HG03354 (cell line): ENCODE measurements at regions not wholly inside any gene's neighbourhood (a gene's known extent, or its start where the extent isn't known, plus 50 kb on each side); places are given as distances from the start of the nearest gene placed in this dataset.

Experiments
- ATAC-seq: cut with Tn5 transposase; IDR thresholded peaks from one replicate; pipeline ENCODE4 v1.9.1; 2021; ENCODE audit warnings: mild to moderate bottlenecking; ENCODE audit not compliant: unreplicated experiment, poor library complexity, severe bottlenecking

DNA sequence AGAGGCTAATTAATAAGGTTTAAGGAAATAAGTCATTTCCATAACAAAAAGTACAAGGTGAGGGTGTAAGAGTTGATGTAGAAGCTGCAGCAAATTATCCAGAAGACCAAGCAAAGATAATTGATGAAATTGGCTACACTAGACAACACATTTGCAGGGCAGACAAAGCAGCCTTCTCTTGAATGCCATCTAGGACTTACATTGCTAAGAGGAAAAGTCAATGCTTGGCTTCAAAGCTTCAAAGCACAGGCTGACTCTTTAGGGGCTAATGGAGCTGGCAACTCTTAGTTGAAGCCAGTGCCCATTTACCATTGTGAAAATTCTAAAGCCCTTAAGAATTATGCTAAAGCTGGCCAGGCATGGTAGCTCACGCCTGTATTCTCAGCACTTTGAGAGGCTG is 728.6 kb upstream of the KLHL29 start:
- ATAC-seq: no peak

DNA sequence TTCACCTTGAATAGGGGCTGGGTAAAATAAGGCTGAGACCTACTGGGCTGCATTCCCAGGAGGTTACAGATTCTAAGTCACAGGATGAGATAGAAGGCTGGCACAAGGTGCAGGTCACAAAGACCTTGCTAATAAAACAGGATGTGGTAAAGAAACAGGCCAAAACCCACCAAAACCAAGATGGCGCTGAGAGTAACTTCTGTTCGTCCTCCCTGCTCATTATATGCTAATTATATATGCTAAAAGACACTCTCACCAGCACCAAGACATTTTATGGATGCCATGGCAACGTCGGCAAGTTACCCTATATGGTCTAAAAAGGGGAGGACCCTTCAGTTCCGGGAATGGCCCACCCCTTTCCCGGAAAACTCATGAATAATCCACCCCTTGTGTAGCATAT is 711.5 kb upstream of the KLHL29 start:
- ATAC-seq: no peak

DNA sequence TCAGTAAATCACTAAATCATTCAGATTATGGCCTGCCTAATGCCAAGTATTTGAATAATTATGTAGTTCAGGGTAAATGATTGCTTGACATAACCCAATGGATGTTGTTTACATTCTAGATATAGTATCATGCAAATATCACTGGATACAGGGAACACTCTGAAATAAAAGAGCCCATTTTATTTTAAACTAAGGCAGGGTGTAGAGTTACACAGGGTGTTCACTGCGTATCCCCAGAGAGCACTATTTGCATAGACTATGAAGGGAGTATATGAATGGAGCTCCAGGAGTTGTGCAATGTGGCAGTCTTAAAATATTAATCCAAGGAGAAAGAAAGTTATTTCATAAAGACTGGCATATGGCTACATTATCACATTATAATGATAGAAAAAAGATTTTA is 701.1 kb upstream of the KLHL29 start:
- ATAC-seq: no peak

DNA sequence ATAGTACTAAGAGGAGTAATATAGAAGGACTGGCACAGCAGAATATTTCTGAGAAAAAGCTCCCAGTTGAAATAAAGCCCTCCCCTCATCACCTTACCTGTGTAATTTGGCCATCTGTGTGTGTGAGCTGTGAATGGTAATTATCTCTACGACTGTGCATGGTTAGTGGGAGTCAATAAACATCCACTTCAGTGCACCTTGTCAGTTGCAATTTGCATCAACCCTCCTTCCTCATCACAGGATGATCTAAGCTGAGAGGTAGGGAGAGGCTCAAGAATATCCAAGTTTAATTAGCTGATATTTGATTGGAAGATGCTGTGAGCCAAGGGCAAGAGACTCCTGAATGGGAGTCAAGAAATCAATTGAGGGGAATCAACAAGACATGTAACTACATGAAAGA is 694.9 kb upstream of the KLHL29 start:
- no peak for ATAC-seq

DNA sequence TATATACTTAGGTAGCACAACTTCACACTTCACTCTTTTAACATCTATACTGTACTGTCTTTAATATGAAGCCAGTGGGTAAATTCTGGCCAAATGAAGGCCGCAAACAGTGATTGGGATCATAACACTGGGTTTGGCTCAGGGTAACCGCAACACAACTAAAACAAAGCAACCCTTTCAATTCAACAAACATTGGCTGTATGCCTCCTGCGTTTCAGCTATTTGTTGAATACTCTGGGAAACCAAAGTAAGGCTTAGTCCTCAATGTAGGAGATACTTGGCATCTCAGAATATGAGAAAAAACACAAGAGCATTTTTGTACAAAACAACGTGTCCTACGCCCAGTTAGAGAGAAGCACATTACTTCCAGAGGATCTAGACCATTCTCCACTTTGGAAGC is 693.3 kb upstream of the KLHL29 start:
- ATAC-seq: no peak

DNA sequence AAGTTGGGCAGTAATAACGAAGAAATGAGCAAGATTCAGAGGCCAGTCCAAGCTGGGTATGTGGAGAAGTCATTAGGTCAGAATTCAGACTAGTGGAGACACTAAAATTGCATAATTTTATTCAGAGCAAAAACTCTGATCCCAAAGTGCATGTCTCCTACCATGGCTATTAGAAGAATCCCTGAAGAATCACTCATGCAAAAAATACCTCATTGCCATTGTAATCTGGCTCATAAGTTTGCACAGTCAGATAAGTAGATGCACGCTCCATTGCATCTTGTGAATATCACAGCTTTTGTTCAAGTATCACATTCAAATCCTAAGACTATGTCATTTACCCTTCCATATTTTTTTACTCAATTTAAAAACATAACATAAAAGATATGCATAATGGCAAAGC is 692.2 kb upstream of the KLHL29 start:
- no peak for ATAC-seq

DNA sequence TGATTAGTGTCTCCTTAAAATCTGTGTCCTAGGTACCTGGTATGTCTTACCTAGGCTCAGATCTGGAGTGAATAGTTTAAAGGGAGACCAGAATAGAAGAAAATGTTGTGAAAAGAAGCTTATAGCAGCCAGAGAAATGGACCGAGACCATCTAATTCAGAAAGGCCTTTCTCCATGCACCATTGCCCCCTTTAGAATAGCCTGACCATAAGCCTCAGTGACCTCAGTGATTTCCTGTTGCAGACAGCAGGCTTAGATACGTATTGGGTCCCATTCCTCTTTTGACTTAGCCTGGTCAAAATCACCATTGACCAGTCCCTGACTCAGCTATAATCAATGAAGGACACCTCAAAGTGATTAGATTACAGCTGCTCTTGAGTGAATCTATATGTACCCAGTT is 690.7 kb upstream of the KLHL29 start:
- ATAC-seq: no peak

DNA sequence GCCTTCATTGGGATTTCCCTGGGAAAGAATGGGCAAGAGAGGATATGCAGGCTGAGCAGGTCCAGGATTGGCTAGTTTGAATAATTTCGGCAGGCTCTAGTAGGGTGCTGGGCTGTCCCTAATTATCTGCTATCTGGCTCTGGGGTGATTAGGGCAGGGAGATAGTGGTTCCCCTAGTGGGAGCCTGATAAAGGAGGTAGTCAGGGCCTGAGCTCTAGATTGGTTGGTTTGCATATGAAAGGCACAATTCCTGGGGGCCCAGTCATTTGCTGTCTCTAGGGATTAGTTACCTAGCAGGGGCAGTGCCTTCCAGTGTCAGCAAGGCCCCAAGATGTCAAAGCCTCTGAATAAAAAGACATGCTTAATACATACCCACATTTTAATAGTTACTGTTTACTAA is 690.1 kb upstream of the KLHL29 start:
- ATAC-seq: no peak

DNA sequence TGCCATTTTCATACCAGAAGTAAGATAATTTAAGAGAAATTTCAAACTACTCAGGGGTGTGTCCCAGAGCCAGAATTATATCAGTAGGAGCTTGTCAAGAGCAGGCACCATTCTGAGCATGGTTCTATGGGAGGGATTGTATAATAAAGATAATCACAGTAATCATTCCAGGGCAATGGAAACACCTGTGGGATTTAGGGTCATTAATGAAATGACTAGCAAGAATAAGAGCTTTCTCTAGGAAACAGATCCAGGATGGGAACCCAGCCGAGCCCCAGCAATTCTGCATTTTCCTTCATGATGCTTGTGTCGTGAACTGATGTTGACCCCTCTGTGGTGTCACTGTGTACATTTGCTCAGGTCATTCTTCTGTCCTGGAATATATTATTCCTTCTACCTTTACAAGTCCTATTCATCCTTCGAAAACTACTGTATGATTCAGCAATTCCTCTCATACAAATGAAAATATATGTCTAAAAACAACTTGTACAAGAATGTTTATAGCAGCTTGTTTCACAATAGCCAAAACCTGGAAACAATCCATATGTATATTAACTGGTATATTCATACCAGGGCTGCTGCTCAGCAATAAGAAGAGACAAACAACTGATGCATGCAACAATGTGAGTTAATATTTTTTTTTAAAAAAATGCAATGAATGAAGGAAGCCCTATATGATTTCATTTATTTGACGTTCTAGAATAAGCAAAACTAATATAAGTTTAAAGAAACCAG is 687.8 kb upstream of the KLHL29 start:
- ATAC-seq: no peak

DNA sequence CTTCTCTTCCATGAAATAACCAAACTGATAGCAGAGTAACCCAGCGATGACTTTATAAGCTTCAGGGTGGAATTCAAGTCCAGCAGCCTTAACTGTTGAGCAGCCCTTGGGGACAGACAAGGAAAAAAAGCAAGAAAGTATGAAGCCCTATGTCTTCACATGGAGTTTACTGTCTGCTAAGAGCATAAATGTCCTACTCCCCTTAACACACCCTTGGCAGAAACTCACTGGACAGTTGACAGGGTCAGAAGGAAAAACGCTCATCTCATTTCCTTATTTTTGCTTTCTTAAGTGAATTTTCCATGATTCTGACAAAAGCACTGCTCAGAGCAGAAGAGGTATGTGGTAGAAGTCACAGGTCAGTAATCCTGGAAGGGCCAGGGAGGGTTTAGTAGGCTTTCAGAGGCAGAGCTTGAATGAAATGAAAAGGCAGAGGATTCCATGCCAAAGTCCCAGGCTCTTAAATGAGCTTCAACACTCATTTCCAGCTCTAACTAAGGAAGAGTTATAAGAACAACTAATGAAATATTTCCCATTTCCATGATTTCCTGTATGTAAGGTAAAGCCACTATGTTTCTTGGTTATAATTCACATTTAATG is 683.3 kb upstream of the KLHL29 start:
- ATAC-seq: no peak

DNA sequence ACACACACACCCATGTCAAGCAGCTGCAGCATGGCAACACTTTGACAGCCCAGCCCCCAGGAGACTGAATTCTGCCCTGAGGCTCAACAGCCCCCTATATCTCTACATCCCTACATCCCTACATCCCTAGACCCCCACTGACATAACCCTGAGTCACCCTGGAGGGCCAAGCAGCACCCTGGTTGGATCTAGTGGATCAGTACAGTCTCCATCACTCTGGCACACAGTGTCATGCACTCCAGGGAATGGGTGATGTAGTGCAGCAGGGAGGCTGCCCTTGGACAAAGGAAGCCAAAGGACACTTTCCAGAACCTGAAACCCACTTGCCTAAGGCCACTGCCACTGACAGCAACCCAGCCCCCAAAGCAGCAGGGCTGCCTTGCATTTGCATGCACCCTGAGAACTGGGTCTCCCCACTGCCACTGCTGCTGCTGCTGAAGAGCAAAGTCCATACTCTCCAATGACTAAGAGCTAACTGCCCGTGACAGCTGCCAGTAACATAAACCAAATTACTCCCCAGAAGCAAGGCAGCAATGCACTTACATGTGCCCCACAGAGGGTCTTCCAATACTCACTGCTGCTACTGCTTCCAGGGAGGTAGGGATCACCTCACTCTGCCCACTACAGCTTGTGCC is 681.6 kb upstream of the KLHL29 start:
- ATAC-seq: no peak

DNA sequence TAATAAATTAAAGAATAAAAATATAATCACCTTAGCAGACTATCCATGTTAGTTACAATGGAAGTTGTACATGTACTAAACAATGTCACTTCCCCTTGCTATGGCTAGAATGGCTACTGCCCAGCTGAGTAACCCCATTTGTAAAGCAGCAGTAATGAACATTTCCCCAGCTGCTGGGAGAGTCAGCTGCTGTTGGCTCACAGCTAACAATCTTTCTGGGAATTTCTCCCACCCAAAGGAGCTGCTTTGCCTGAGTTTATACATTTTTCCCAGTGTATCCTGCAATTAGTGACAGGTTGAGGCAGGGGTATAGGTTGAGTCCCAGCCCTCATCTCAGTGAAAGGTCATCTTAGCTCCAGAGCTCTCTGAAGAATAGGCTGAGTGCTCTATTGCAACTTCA is 665.6 kb upstream of the KLHL29 start:
- ATAC-seq: no peak

DNA sequence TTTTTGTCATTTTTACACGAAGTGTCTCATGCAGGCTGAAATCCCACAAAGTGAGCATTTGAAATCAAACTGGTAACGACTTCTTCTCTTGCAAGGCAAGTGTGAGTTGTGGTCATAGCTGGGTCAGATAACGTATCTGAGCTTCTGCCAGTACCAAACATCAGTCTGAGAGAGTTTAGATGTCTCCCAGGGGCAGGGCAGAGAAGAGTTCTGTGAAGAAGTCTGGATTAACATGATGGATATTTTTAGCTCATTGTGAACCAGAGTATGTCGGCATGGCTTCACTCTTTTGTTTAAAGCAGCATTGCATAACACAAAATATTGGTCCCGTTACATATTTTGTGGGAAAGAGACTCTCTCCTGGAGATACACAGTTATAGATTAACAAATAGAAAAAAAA is 655.5 kb upstream of the KLHL29 start:
- ATAC-seq: no peak

DNA sequence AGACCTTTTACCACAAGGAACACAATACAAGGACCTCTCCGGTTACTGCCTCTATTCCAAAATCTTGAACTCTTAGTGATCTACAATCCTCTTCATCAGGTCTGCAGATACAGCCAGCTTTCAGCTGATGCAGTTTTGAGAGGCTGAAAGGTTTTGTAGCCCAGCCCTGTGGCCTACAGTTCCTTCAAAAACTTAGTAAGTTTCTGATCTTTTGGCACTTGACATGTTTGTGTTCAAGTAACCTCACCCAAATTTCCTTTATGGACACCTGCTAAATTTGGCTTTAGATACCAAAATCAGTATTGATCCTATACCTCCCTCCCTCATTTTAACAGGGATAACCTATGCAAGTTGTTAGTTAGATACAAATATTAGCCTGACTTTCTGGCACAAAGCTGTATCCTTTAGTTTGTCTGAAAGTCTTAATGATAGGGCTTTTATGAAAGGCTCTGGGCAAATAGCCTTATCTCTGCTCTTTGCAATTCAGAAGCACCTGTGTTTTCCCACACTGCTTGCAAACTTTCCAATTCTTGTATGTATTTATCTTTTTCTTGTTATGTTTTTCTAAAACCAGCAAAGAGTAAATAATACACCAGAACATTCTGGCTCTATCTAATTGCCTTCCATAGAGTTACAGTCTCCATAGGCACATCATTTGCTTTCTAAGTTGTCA is 650.5 kb upstream of the KLHL29 start:
- ATAC-seq: no peak

DNA sequence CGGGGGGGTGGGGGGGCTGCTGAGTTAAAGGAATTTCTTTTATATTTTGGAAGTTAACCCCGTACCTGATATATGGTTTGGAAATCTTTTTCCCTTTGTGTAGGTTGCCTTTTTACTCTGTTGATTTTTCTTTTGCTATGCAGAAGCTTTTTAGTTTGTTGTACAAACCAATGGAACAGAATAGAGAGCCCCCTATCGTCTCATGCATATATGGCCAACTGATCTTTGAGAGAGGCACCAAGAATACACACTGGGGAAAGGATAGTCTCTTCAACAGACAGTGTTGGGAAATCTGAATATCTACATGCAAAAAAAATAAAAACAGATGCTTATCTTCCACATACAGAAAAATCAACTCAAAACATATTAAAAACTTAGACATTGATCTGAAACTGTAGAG is 647.8 kb upstream of the KLHL29 start:
- no peak for ATAC-seq

DNA sequence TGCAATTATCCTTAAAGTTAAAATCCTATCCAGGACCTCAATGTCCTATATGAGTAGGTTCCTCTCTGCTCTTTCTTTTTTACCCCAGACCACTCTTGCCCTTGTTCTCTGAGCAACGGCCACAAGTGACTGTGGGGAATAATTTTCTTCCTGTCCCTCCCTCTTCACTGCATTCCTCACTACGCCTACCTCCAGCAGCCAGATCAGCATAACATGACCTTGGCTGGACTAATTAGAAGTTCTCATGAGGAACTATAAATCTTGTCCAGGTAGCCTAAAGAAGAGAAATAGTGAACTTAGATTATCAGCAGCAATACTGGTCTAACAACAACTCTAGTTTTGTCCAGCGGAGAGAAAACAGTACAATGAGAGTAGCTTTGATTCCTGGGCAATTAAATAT is 643.8 kb upstream of the KLHL29 start:
- no peak for ATAC-seq

DNA sequence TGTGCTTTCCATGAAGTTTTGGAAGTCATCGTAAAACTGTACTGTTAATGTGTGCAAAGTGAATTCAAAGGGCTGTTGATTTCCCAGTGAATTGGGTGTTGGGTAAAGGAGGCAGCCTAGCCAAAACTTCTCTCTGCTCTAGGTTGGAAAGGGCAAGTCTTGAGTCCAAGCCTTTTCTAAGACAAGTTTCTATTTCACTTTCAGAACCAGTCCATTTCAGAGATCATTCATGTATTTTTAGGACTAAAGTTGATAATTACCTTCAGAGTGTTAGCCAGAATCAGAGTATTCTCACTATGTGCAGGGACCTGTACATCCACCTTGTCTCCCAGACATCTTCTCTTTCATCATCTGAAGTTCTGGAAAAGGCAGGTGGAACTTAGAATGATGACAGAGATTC is 636.1 kb upstream of the KLHL29 start:
- peak; percentile 72 for ATAC-seq

DNA sequence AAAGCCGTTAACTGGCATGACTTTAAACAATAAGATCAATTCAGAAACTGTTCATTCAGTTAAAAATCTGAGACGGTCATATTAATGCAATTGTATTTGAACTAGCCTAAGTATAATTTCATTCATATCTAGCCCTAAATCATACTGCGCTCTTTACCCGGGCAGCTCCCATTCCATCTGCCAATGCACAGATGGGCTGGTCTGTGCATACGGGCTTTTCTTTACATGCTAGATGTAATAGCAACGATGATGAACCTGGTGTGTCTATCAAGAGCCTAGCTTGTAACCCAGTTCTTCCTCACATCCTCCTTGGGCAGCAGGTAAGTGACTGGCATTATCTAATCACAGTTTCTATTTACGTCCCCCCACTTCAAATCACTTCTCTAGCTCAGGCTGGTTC is 631.5 kb upstream of the KLHL29 start:
- ATAC-seq: no peak

DNA sequence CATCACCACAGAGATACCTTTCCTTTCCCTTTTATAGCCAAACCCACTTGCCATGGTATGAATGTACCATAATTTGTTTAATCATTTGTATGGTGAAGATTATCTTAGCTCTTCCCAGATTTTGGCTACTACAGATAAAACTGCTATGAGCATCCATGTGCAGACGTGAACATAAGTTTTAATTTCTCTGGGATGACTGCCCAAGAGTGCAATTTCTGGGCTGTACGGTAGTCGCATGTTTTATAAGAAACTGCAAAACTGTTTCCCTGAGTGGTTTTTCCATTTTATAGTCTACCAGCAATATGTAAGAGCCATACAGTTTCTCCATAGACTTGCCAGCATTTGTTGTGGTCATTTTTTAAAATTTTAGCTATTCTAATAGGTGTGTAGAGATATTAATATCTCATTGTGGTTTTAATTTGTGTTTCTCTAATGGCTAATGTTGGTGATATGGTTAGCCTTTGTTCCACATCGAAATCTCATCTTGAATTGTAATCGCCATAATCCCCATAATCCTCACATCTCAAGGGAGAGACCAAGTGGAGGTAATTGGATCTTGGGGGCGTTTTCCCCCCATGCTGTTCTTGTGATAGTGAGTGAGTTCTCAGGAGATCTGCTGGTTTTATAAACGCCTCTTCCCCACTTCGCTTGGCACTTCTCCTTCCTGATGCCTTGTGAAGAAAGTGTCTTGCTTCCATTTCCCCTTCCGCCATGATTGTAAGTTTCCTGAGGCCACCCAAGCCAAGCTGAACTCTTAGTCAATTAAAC is 628.5 kb upstream of the KLHL29 start:
- ATAC-seq: no peak

DNA sequence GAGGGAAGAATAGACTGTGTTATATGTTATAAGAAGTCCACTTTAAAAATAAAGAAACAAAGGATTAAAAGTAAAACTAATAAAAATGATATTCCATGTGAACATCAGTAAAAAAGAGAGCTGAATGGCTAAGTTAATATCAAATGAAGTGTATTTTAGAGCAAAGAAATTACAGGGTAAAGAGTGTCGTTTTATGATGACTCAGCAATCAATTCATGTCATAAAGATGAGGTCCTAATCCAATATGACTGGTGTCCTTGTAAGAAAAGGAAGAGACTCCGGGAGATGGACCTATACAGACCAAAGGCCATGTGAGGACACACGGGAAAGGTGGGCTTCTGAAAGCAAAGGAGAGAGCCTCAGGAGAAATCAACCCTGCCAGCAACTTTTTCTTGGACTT is 615.5 kb upstream of the KLHL29 start:
- ATAC-seq: no peak
